BE2C (cell line): ENCODE measurements at regions not wholly inside any gene's neighbourhood (a gene's known extent, or its start where the extent isn't known, plus 50 kb on each side); places are given as distances from the start of the nearest gene placed in this dataset.
"Not testable (repeated sequence)": the region's sequence is repeated elsewhere in the genome, so short reads cannot be mapped to it uniquely, and the experiment has no call there.

Experiments used
- DNase-seq: peaks from one replicate; pipeline ENCODE4 v3.0.0-alpha.2; 2020
- H3K27me3 ChIP-seq: fragments of 250-450 bp; sonication (Bioruptor Pico); 2 replicates; pipeline ENCODE4 v1.5.1; 2020; ENCODE audit warnings: mild to moderate bottlenecking
- H3K36me3 ChIP-seq: fragments of 250-450 bp; sonication (Bioruptor Pico); 2 replicates; pipeline ENCODE4 v1.5.1; 2020; ENCODE audit warnings: mild to moderate bottlenecking
- H3K4me1 ChIP-seq: fragments of 250-450 bp; sonication (Bioruptor Pico); 2 replicates; pipeline ENCODE4 v1.5.1; 2020
- H3K4me3 ChIP-seq: 2 replicates; pipeline ENCODE4 v1.5.1; 2011; ENCODE audit warnings: low read depth, low read length
- H3K9me3 ChIP-seq: fragments of 250-450 bp; sonication (Bioruptor Pico); 2 replicates; pipeline ENCODE4 v1.5.1; 2020
- CTCF ChIP-seq: IDR thresholded peaks from 2 replicates; pipeline ENCODE4 v1.5.1; 2012; ENCODE audit warnings: mild to moderate bottlenecking, low read depth, low read length

GRCh38 chr6:897528-898207 lies 204.7 kb upstream of the EXOC2 start:
- H3K9me3 ChIP-seq, result no peaks in the 10 kb centered on the region
- H3K4me3 ChIP-seq, result no peak overlapping the region
- no peak for DNase-seq
- H3K27me3 ChIP-seq, result peaks cover 10% of the 10 kb centered on the region
- no peak for TF ChIP-seq CTCF
- H3K4me1 ChIP-seq, result no peaks in the 10 kb centered on the region
- no peaks in the 10 kb centered on the region for H3K36me3 ChIP-seq

- H3K27me3 ChIP-seq, result peaks cover 12% of the 10 kb centered on the region
- H3K36me3 ChIP-seq, result no peaks in the 10 kb centered on the region
- H3K4me1 ChIP-seq, result no peaks in the 10 kb centered on the region
- no peak for DNase-seq
- 0 out of 2 replicates have a peak, but pooled peaks have one; percentile 19 for TF ChIP-seq CTCF
- no peak overlapping the region for H3K4me3 ChIP-seq
- no peaks in the 10 kb centered on the region for H3K9me3 ChIP-seq
Measured at GRCh38 chr6:894274-894673, 201.3 kb upstream of the EXOC2 start.

GRCh38 chr6:890995-891394 lies 198.1 kb upstream of the EXOC2 start:
- Histone ChIP-seq H3K4me1 (no peaks in the 10 kb centered on the region), H3K27me3 (peaks cover 12% of the 10 kb centered on the region), H3K9me3 (no peaks in the 10 kb centered on the region), H3K36me3 (no peaks in the 10 kb centered on the region), H3K4me3 (no peak overlapping the region)
- TF ChIP-seq CTCF, result no peak
- no peak for DNase-seq

- Histone ChIP-seq H3K36me3 (no peaks in the 10 kb centered on the region), H3K9me3 (no peaks in the 10 kb centered on the region), H3K4me3 (no peak overlapping the region), H3K27me3 (peaks cover 12% of the 10 kb centered on the region), H3K4me1 (no peaks in the 10 kb centered on the region)
- TF ChIP-seq CTCF, result no peak
- DNase-seq, result no peak
Measured at GRCh38 chr6:890201-890600, 197.3 kb upstream of the EXOC2 start.

GRCh38 chr6:887583-888235 lies 194.8 kb upstream of the EXOC2 start:
- TF ChIP-seq CTCF, result no peak
- H3K9me3 ChIP-seq, result no peaks in the 10 kb centered on the region

GRCh38 chr6:886116-886515 lies 193.2 kb upstream of the EXOC2 start:
- H3K9me3 ChIP-seq, H3K4me1 ChIP-seq, H3K4me3 ChIP-seq, H3K27me3 ChIP-seq, H3K36me3 ChIP-seq, DNase-seq: not testable (repeated sequence)

More at GRCh38 chr6:887583-888235, 194.8 kb upstream of the EXOC2 start:
- H3K27me3 ChIP-seq, result peaks cover 12% of the 10 kb centered on the region; the same call in 1 of the 2 replicates
- no peaks in the 10 kb centered on the region for H3K36me3 ChIP-seq
- no peak for DNase-seq
- H3K4me3 ChIP-seq, result no peak overlapping the region
- no peaks in the 10 kb centered on the region for H3K4me1 ChIP-seq
